DMS 273 (cell line): ENCODE measurements at regions not wholly inside any gene's neighbourhood (a gene's known extent, or its start where the extent isn't known, plus 50 kb on each side); places are given as distances from the start of the nearest gene placed in this dataset.
"Not testable (repeated sequence)": the region's sequence is repeated elsewhere in the genome, so short reads cannot be mapped to it uniquely, and the experiment has no call there.

Experiments used
- DNase-seq: peaks from one replicate; lab custom pipeline; 2025; ENCODE audit not compliant: unreplicated experiment; lab: John Stamatoyannopoulos, UW

DNA sequence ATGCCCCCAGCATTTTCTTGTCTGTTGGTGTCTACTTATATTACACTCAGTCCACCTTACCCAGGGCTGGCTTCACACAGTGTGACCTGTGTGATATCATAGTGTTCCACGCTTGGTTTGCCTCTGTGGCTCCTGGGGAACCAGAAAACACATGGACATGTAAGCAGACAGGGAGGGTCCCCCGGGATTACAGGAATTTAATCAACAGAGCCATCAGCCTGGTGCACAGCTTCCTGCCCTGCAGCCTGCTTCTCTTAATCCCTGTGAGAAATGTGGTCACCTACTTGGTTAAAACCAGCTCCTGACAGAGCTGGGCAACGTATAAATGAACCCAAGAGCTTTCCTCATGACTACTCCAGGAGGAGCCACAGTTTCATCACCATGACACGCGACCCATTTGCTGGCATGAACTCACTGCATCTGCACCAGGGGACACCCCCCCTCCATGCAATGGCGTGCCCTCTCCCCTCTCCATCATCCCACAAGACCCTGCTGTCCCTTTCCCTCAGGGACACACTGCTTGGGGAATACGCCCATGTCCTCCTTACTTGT, 152.1 kb downstream of the UQCRFS1 start:
- DNase-seq, result no peak

GRCh38 chr19:29056535-29056934, 156.4 kb downstream of the UQCRFS1 start:
- no peak for DNase-seq

- no peak for DNase-seq
Measured at GRCh38 chr19:29054886-29055675, 157.9 kb downstream of the UQCRFS1 start.

- DNase-seq, result no peak
Measured at GRCh38 chr19:29048873-29049272, 164.1 kb downstream of the UQCRFS1 start.

DNA sequence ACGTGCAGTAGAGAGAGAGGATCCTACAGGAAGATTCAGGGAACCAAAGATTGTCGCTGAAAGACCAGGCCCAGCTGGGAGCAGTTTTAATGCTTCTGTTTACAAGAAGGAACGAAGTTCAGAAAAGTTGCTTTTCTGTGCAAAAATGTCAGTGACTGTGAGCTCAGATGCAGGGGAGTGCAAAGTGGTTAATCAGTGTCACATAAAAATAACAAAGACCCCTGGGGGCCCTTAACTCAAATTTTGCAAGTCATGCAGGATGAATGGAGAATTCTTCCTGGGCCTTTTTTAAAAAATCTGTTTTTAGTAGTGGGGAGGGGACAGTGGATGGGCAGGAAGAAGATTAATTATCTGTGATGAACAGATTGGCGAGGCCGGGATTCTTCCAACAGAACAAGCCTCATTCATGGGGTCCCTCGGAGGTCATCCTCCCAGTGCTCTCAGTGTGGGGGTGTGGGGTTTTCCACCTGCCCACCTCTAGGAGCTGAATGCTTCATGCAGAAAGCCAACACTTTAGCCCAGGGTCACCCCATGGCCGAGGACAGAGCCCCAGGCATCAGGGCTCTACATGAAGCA, 167.2 kb downstream of the UQCRFS1 start:
- DNase-seq, result no peak

DNA sequence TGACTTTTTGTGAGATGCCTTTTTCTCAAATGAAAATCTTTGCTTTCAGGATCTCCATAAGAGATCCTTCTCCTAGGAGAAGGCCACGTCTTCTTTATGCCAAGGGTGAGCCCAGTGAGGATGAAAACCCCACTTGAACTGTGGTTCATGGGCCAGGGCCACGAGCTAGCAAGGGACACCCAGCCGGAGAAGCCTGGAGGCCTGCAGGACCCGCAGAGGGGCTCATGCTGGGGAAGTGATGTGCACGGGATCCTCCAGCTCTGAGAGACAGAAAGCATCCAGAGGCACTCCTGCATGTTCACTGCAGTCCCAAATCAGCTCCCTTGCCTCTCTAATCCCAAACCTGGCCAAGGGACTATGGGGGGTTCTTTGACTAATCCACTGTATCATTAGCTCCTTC, 168.9 kb downstream of the UQCRFS1 start:
- no peak for DNase-seq

- DNase-seq, result no peak
Measured at GRCh38 chr19:29042450-29042849, 170.5 kb downstream of the UQCRFS1 start.

DNA sequence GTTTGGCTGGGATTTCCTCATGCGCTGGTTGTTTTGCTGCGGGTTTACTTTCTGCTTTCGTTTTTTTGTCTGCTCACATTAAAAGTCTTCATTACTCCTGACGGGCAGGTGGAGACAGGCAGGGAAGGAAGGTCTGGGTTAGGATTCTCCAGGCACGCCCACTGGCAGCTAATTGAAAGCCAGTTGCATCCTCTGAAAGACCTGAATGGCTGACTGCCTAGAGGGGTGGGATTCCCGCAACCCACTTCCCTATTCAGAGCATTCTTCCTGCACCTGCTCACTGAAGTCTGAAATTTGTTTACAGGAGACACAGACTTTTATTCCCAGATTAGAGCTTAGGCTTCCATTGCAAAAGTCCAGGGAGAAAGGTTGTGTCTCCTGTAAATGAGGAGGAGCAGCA, 172.0 kb downstream of the UQCRFS1 start:
- DNase-seq, result no peak

DNA sequence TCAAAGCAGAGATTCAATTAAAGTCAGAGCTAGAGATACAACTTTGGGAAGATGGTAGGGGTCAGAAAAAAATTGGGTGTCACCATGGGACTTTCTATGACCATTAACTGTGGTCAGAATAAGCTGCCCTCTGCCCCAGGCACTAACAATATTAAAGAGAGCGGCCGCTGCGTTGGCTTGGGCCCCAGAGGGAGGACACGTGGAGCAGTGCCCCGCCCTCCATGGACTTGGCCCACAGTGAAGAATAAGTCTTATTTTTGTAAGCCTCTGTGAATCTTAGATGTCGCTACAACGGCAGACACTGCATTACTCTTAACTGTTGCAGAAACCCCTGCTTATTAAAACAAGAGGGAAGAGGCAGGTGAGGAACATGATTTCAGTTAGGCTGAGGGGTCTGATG, 172.7 kb downstream of the UQCRFS1 start:
- DNase-seq, result no peak

DNA sequence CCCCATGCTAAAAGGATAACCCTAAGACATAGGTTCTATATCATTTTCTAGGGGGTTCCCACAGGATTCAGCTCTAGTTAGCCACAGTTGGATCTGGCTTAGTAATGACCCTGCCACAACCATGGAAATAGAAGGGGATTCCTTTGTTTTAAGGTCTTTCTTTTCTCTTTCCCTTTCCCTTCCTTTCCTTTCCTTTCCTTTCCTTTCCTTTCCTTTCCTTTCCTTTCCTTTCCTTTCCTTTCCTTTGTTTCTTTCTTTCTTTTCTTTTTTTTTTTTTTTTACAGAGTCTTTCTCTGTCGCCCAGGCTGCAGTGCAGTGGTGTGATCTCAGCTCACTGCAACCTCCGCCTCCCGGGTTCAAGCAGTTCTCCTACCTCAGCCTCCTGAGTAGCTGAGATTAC, 173.9 kb downstream of the UQCRFS1 start:
- not testable (repeated sequence) for DNase-seq

DNA sequence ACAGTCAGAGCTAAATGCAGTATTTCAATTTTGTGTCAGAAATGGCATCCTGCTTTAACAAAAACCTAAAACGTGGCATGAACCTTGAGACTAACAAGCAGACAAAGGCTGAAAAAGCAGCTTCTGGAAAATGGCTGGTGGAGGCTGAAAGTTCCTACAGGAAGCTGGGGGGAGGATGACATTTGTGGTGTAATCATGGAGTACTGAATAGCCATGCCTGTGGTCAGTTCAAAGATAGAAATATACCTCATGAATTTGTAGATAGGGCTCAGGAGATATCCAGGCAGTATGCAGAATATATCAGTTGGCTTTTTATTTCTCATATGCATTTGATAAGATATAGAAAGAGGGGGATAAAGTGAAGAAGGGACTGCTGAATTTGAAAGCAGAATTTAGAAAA, 181.7 kb downstream of the UQCRFS1 start:
- no peak for DNase-seq

DNA sequence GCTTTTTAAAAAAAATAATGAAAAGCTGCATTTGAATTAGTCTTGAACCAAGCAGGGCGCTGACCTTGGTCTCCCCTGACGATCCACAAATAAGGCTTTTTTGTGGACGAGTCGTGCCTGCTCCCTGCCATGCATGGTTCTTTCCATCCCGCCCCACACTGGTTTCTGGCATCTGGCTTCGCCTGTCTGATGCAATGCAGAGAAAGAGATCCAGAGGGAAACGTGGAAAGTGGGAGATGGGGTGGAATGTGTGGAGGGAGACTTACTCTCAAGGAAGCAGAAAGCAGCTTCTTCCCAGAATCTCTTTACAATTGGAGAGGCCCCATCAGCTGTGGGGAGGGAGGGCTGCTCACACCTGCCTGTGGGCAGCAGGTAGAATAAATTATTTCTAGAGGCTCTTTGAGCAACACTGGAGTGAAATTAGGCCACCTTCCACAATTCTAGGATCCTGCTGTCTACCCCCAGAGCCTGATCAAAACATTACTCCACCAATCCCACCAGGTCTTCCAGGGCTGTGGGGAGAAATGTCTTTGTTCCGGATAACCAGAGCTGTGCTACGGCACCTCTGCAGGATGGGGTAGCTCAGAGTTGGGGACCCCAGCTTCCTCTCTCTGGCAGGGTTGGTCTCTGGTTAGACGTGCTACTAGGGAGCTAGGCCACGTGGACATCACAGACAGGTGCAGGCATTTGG, 183.5 kb downstream of the UQCRFS1 start:
- DNase-seq, result no peak

DNA sequence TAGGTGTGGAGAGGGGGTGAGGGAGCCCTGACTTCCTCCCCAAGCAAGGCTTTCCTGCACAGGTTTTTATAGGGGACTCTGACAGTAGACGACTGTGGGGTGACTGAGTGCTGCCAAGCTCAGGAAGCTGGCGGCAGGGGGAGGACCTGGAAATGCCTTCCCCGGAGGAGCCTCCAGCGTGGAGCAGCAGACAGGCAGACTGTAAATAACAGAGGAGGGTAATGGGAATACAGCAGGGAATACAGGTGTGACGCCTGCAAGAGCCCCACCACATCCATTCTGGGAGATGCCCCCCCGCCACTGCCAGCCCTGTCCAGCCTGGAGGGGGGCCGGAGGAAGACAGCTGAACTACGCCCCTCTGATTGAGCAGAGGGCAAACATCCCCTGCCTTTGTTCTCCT, 190.4 kb downstream of the UQCRFS1 start:
- DNase-seq, result no peak

DNA sequence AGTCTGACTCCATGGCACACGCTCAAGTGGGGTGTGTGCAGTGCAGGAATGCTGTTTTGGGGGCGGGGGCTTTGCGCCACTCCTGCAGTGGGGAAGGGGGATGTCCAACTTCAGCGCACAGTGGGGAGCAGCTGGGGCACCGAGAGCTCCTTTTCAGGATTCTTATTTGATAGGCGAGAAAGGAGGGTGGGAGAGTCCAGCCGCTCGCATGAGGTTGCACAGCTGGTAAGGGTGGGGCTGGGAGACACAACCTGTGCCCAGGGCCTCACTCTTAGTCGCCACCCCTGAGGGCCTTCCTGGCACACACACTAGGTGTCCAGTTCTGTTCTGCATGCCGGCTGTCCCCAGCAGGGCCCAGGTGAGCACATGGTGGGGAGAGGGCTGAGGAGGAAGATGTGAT, 190.8 kb downstream of the UQCRFS1 start:
- DNase-seq, result no peak

DNA sequence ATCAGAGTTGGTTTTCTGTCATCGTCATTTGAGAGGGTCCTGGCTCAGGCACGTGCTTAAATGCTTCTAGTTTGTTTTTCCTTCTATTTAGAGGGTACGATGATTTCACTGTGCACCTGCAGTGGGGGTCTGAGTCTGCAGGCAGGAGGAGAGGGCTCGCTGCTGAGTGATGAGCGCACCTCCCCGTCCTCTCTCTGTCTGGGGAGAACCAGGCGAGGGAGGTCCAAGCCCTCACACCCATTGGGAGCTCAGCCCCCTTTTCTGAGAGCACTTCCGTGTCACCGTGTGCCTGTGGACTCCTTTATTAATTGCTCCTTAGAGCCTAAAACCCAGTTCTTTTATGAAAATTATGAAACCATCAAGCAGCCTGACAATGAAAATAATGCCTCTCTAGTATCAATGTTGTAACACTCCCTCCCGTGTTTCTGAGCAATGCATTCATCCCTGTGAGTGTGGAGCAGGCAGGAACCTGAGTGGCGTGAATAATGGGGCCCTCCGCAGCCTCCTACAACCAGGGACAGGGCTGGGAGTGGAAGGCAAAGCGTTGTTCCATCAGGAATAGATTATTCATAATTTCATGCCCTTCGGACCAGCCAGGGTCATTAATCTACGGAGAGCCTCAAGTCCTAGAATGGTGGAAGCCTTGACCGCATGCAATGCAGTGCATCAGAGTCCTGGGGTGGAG, 191.6 kb downstream of the UQCRFS1 start:
- no peak for DNase-seq

- DNase-seq, result no peak
Measured at GRCh38 chr19:29019403-29019802, 193.5 kb downstream of the UQCRFS1 start.

- no peak for DNase-seq
Measured at GRCh38 chr19:29018542-29018941, 194.4 kb downstream of the UQCRFS1 start.

DNA sequence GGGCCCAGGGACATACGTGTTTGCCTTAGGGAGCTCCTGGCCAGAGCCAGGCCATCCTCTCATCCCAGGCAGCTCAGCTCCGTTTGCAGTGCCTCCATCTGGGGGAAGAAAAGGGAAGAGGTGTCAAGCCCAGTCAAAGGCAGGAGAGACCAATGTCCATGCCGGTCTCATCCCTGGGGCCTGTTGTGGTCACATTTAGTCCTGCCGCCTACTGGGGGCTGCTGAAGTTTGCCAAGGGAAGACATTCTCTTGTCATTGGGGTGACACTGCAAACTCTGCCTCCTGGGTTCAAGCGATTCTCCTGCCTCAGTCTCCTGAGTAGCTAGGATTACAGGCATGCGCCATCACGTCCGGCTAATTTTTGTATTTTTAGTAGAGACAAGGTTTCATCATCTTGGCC, 195.2 kb downstream of the UQCRFS1 start:
- DNase-seq, result no peak

- DNase-seq, result no peak
Measured at GRCh38 chr19:29016926-29017760, 195.8 kb downstream of the UQCRFS1 start.

DNA sequence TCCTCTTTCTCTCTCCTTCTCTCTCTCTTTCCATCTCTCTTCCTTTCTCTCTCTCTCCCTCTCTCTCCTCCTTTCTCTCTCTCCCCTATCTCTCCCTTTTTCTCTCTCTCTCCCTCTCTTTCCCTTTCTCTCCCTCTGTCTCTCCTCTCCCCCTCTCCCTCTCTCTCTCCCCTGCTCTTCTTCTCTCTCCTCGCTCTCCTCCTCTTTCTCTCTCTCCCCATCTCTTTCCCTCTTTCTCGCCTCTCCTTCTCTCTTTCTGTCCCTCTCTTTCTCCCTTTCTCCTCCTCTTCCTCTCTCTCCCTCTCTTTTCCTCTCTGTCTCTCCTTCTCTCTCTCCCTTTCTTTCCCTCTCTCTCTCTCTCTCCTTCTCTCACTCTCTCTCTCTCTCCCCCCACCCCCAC, 196.6 kb downstream of the UQCRFS1 start:
- no peak for DNase-seq

GRCh38 chr19:29015569-29015968, 197.4 kb downstream of the UQCRFS1 start:
- DNase-seq, result no peak
